Amniotic stem cell (primary cell): ENCODE measurements at regions not wholly inside any gene's neighbourhood (a gene's known extent, or its start where the extent isn't known, plus 50 kb on each side); places are given as distances from the start of the nearest gene placed in this dataset.

ENCODE experiments used
- DNase-seq: peaks from one replicate; lab custom pipeline; 2025; lab: John Stamatoyannopoulos, UW

DNA sequence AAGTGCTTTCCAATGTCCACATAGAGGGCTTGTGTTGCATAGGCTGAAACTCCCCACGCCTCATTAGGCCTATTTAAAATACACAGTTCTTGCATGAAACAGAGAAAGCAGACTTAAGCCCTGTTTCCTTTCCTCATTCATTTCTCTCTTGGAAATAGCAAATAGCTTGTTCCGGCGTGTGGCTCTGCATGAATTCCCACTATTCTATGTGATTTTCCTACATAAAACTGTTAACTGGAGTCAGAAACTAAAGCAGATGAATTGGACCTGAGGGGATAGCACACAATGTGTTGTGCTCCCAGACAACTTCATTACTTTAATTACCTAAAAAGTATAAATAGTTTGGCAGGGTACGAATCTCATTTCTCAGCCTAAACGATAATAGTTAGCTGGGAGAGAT is 981.5 kb downstream of the SORCS1 start:
- no peak for DNase-seq

DNA sequence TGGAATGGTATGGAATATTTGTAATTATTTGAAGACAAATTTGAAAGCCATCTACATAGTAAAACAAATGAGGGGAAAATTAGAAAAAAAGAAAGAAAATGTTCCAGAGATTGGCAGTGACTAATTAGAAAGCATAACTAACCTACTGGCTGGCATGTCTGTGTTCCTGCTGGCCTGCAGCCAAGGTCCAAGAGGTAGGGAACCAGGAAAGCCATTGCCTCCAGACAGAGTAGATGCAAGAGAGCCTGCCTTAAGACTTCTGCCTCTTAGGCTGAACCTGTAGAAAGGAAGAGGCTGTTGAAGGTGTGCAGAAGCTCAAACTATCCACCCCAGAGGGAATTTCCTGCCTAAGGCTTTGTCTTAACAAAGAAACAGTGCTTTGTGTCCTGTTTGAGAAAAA is 982.0 kb downstream of the SORCS1 start:
- DNase-seq, result no peak

DNA sequence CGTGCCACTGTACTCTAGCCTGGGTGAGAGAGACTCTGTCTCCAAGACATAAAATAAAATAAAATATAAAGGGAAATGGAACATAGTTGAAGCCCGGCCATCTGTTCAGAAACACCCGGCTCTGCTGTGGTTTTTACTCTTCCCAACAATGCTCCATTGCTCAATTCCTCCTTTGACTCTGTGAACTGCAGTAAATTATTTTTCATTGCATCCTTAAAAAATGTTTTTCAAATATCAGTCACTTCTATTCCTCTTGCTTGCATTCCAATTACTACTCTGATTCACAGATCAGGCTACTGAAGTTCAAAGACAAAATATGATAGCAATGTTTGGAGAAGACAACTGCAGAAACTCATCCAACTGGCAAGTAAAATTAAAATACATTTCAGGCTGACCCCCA is 983.0 kb downstream of the SORCS1 start:
- DNase-seq, result no peak

DNA sequence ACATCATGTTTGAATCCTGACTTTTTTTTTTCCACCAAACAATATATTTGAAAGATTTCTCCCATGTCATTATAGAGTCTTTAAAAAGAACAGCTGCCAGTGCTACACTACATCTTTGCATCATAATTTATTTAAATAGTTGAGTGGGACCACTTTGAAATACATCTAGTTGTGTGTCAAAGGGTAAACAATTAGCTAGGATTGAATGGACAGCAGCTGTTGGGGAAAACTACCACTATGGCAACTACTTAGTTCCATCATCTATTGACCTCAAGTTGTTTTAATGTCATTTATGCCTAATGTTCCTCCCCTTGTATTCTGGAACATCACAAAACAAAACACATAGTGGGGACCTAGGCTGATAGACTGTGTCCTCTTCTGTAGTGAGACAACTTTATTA is 985.1 kb downstream of the SORCS1 start:
- no peak for DNase-seq

DNA sequence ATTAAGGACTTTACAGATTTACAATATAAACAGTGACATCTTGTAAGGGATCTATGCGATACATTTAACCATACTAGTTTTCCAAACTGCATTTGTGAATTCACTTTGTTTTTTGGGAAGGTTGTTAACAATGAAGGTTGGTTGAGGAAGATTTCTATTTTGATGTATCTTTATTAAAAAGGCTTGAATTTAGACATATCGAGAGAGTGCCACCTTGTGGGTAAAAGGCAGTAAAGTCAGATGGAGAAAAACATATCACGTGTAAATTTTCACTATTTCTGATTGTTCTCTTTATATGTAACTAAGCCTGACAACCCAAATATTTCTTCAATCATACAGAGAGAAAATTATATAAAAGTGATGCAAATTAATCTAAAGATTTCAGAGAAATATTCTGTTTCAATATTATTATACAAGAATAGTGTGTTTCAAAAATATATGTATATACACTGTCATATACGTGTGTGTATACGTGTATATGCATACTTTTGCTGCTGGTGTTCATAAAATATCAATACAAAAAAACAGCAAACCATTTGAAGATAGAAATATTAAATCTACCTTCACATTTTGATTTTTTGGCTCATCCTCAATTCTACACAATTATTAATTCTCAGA is 988.6 kb downstream of the SORCS1 start:
- DNase-seq, result peak; percentile 7

DNA sequence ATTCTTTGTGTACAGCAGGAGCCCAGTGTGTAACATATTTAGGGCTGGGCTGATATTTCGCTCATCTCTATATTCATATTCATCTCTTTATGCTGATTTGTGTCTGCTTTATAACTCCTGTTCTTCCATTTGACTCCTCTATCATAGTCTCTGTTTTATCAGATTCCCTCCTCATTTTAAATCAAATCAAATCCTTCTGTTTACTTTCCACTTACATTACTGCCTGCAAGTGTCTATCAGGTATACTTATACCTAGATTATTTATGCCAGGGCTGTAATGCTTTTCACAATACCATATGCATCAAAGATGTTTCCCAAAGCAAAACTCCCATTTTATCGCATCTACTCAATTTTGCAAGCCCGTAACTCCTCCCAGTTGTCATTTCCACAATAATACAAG is 990.7 kb downstream of the SORCS1 start:
- DNase-seq, result no peak

DNA sequence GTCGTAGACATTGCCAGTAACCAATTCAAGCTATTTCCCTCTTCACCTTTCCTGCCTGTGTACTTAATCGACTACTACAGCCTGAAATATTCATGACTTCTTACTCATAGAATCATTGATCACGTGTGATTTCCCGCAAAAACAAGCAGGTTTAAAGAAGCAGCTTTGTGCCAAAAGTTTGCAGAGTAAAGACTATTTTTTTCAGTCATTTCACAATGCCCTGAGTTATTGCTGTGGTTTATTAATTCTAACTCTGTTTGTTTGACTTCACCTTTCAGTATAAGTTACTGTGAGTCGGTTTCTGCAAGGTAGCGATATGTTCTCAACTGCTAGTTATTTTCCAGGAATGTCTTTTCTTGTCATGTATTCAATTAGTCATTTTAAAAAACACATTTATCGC is 995.3 kb downstream of the SORCS1 start:
- DNase-seq, result no peak

DNA sequence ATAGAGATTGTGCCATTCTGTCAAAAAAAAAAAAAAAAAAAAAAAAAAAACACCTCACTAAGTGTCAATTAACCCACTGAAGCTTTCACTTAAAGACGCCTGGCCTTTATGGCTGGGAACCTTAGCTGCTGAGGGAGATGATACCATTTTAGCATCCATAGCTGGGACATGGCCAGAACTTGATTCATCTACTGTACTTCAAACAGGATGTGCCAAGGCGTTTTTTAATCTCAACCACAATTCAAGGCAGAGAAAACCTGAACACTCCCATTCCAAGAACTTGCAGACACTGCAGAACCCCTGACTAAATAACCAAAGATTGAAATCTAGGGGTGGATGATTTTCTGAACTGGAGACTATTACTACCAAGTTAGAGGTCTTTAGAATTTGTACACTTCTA is 996.6 kb downstream of the SORCS1 start:
- no peak for DNase-seq

DNA sequence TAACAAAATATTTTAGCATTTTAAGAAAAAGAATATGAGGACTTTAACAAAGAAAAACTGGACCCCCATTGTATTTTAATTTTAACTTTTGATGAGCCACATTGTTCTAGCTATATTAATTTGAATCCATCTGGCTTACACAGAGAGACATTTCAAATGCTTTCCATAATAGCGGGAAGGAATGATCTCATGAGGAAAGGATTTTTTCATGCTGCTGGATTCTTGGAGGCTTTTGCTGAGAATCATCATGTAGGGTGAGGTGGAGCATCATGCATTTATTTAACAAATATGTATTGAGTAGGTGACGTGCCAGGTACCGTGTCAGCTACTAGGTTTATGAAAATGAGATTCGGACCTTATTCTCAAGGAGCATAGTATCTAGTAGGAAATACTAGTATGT is 1006.3 kb downstream of the SORCS1 start:
- DNase-seq, result no peak

DNA sequence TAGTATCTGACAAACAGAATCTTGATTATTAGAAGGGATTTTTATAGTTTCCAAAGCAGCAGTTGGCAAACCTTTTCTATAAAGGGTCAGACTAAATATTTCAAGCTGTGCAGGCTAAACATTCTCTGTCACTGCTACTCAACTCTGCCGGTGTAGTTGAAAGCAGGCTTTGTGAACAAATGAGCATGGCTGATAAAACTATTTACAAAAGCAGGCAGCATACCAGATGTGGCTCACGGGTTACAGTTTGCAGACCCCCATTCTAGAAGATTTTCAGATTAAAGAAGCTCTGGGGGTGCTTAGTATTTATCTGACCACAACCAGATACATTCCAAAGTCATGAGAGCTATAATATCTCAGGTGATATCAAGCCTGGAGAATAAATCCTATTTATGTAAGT is 1017.5 kb downstream of the SORCS1 start:
- no peak for DNase-seq

DNA sequence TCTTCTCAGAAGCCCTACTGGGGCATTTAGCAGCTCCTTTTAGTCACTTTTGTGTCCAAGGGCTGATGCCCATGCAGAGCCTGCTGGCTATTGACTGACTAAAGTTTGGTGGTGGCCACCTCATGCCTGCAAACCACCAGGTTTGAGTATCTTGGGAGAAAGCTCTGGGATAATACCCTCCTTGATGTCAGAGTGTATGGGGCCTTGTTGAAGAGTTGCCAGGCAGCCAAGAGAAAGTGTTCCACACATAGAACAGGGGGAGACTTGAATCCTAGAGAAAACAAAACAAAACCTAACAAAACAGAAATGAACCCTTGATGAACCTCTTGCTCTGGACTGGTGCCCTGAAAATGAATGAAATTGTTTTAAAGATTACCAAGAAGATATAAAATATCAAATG is 1024.6 kb downstream of the SORCS1 start:
- DNase-seq, result no peak

DNA sequence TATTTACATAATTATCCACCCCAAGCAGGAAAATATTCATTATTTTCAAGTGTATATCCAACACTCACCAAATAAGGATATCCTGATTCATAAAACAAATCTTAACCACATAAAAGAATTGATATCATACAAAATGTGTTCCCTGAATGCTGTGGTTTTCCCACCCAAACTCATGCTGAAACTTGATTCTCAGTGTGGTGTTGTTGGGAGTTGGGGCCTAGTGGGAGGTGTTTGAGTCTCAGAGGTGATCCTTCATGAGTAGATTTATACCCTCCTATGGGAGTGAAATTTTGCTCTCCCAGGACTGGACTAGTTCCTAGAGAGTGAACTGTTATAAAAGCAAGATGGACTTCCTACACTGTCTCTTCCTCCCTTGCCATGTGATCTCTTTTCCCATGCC is 1028.3 kb downstream of the SORCS1 start:
- DNase-seq, result no peak

DNA sequence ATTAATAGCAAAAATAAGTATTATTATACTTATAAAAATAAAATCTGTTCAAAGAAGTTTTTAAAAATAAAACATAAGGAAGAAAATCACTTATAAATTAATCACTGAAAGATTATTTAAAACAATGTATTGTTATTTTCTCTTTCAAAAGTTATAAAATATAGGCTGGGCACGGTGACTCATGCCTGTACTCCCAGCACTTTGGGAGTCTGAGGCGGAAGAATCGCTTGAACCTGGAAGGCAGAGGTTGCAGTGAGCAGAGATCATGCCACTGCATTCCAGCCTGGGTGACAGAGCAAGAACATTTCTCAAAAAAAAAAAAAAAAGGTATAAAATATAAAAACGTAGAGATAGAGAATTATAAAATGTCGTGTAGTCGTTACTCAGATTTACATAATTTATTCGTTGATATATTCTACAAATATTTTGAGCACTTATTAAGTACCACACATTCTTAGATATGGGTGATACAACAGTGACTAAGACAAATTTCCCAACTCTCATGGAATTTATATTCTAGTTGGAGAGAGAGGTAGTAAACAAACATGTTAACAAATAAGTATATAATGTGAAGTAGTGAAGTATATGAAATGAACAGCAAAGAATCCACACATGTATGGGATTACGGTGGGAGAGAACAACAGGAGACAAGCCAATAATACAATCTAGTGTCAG is 1030.0 kb downstream of the SORCS1 start:
- no peak for DNase-seq

DNA sequence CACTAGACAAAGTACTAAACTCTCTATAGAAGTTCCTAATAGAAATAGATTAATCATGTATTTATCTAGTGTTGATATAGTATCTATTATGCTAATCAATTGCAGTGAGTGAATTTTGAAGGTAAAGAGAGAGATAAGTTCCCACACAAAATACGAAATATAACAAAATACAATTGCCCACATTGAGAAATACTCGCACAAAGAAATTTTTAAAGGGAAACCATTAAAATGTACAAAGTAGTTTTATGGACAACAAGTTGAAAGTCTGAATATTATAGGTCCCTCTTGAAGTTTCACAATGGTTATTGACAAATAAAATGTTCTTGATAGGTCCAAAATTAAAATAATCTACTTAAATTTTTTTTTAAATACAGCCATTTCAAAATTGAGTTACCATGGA is 1031.1 kb downstream of the SORCS1 start:
- no peak for DNase-seq

DNA sequence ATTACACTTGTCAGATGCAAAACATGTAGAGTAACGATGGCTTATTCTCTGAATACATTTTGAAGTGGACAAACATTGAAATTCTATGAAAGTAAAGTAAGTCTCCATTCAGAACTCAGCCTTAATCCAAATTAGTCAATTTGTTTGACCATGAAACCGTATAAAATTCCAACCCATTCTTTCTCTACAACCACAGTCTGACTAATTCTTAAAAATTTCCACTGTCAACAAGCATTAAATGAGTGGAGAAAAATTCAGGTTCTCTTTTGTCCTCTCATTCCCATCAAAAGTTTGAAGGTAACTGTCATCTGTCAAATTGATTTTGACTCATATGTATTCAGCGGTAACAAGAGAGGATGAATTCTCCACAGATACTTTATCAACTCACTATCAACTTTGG is 1031.5 kb downstream of the SORCS1 start:
- no peak for DNase-seq

DNA sequence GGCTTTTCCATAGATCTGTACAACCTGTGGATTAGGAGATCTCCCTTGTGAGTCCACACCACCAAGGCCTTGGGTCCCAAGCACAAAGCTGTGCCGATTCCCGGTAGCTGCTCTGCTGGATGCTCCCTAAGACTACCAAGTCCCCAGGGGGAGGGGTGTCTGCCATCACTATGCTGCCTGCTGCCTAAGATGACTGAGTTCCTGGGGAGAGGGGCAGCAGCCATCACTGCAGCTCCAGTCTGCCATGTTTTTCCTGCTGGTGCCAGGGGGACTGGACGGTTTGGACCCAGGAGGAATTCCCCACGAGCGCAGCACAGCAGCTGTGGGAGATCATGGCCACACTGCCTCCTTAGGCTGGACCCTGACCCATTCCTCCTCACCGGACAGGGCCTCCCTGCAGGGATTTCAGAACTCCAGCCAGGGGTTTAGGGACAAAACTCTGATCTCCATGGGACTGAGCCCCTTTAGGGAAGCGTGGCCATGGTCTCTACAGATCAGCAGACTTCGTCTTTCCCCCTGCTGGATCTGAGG is 1049.8 kb downstream of the SORCS1 start:
- no peak for DNase-seq

DNA sequence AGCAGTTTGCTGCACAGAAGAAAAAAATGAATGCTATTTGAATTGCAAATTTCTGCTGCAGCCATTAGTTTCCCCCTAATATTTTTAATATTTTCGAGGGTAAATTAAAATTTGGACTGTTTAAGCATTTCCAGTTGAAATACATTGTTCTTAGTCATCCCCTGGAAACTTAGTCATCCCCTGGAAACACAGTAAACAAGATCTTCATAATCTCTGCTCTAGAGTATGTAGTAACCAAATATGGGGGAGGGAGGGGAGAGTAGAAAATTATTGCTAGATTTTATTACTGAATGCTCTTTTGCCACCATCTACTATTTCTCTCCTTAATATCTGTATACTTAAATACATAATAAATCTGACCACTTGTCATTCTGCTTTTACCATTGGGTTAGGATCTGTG is 1053.3 kb downstream of the SORCS1 start:
- no peak for DNase-seq

DNA sequence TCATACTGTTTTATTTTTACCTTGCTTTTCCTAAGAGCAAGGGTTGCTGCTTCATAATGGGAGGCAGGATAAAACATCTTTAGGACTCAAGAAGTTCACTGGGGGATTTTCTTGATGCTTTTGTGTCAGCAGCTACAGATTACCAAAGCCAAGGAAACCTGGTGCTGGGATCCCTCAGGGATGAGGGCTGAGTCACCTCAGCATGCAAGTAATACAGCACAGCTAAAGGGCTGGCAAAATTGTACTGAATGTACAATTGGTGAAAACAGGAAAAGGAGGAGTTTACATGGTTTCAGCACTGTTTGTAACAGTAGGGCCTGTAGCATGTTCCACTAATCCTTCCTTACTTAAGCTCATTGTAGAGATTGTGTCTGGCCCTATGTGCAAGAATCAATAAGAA is 1056.8 kb downstream of the SORCS1 start:
- DNase-seq, result no peak

DNA sequence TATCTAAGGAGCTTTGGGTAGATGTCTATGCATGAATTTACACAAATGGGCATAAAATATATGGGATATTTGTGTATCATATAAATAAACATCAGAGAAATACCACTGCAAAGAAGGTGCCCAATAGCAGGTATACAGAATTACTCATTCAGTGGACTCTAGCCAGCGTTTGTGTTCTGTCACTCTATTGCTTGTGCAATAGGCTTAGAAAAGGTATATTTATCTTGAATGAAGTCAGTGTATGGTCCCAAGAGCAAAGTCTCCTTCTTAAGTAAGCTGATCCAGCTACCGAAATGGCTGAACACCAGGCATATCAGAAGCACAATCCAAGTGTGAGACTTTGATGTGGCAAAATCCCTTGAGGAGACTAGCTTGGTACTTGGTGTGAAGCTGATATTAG is 1058.4 kb downstream of the SORCS1 start:
- no peak for DNase-seq

DNA sequence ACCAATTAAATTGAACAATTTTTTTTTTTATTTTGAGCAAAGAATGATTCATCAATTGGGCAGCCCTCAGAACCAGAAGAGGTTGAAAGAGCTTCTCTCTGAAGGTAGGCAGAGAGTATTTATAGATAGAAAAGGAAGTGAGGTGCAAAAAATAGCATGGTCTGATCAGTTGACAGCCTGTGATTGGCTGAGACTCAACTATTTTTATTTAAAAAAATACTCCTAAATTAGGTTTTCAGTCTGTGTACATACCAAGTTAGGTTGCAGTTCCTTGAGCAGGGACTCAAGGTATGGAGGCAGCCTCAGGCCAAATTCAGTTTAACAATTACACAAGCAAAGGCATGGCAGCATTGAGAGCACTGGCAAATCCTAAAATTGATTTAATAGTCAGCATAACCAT is 1074.7 kb downstream of the SORCS1 start:
- no peak for DNase-seq

DNA sequence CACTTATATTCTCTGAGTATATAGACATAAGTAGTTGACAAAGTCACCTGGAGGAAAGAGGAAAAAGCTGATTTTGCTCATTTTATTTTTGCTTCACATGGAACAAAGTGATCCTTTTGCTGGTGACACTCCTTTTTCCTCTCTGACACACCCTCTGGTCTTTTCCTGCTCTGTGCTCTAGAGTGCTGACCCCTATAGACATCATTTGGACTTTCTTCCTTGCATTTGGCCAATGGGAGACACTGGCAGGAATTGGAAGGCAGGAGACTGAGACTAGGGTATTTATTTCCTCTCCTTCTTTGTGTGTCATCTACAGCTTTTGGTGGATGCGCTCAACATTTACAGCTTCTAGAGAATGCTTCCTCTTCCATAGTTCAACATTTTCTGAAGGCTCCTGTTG is 1078.1 kb downstream of the SORCS1 start:
- DNase-seq, result no peak

DNA sequence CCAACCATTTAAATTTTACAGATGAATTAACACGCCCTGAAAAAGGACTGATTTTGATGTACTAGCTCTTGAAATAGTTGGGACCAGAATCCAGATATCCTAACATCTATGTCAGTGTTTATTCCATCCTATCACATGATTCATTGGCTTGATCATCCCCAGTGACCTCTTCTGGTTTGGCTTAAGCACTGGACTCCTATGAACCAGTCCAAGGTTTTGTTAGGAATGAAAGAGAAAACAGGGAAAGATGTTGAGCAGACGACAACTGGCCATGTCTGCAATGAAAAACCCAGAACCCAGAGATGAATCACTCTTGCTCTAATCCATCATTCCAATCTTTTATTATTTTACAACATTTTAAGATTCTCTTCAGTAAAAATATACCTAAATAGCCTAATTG is 1080.9 kb downstream of the SORCS1 start:
- no peak for DNase-seq

DNA sequence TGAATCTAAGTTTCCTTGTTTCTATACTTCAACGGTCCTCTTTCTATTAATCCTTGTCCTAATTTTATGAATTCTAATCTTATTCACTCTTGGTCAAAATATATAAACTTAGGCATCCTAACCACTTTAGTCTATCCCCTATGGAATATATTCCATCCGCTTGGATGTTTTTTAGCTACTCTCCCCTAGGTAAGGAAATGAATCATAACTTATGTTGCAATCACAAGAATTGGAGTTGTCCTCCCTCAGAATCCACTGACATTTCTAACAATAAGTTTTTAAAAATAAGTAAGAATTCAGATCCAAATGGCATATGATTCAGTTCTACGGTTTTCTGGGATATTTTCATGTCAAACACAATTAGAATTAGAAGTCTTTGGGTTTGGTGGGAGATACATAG is 1081.6 kb downstream of the SORCS1 start:
- DNase-seq, result no peak
